T-helper 1 cell treated with Interleukin-12 subunit alpha and Interleukin-12 subunit beta and Interleukin-4 antibody, amounts not matched to agents 30 ng/mL and 1 ng/mL, for 36 hours (primary cell): ENCODE measurements at regions not wholly inside any gene's neighbourhood (a gene's known extent, or its start where the extent isn't known, plus 50 kb on each side); places are given as distances from the start of the nearest gene placed in this dataset.

Source experiments
- intact Hi-C: fragments of 100-400 bp; cut with micrococcal nuclease; formaldehyde crosslinking; loops from one replicate; pipeline ENCODE4 v1.15.1; 2024

- intact Hi-C loops = no loop called here
These were observed 183.7 kb upstream of the CADM1 start for GRCh38 chr11:115687934-115688333.

GRCh38 chr11:115684699-115685098 is 180.5 kb upstream of the CADM1 start:
- intact Hi-C loops = no loop called here

GRCh38 chr11:115684135-115684534 is 179.9 kb upstream of the CADM1 start:
- intact Hi-C loops = no loop called here

GRCh38 chr11:115682888-115683287 is 178.7 kb upstream of the CADM1 start:
- intact Hi-C loops = no loop called here

GRCh38 chr11:115682101-115682500 is 177.9 kb upstream of the CADM1 start:
- intact Hi-C loops = no loop called here

- intact Hi-C loops = no loop called here
These were observed 175.7 kb upstream of the CADM1 start for GRCh38 chr11:115679945-115680344.

- intact Hi-C loops = no loop called here
These were observed 174.7 kb upstream of the CADM1 start for GRCh38 chr11:115678942-115679341.

GRCh38 chr11:115677190-115677589 is 173.0 kb upstream of the CADM1 start:
- intact Hi-C loops = no loop called here

- intact Hi-C loops = no loop called here
These were observed 172.6 kb upstream of the CADM1 start for GRCh38 chr11:115676768-115677167.

- intact Hi-C loops = no loop called here
These were observed 172.0 kb upstream of the CADM1 start for GRCh38 chr11:115676206-115676605.

- intact Hi-C loops = no loop called here
These were observed 170.8 kb upstream of the CADM1 start for GRCh38 chr11:115674937-115675544.

- intact Hi-C loops = no loop called here
These were observed 170.1 kb upstream of the CADM1 start for GRCh38 chr11:115674176-115674936.

- intact Hi-C loops = no loop called here
These were observed 169.5 kb upstream of the CADM1 start for GRCh38 chr11:115673720-115674119.

GRCh38 chr11:115672999-115673411 is 168.8 kb upstream of the CADM1 start:
- intact Hi-C loops = no loop called here

GRCh38 chr11:115672412-115672811 is 168.2 kb upstream of the CADM1 start:
- intact Hi-C loops = no loop called here

- intact Hi-C loops = no loop called here
These were observed 166.5 kb upstream of the CADM1 start for GRCh38 chr11:115670538-115671205.

GRCh38 chr11:115665958-115666357 is 161.7 kb upstream of the CADM1 start:
- intact Hi-C loops = no loop called here

- intact Hi-C loops = no loop called here
These were observed 161.1 kb upstream of the CADM1 start for GRCh38 chr11:115665175-115665821.

GRCh38 chr11:115664313-115664712 is 160.1 kb upstream of the CADM1 start:
- intact Hi-C loops = no loop called here

- intact Hi-C loops = no loop called here
These were observed 159.6 kb upstream of the CADM1 start for GRCh38 chr11:115663790-115664189.

GRCh38 chr11:115660030-115660805 is 156.0 kb upstream of the CADM1 start:
- intact Hi-C loops = no loop called here
